Stomach (tissue), 8 donors: ENCODE measurements at regions not wholly inside any gene's neighbourhood (a gene's known extent, or its start where the extent isn't known, plus 50 kb on each side); places are given as distances from the start of the nearest gene placed in this dataset.

Source experiments
- DNase-seq, 2 donors: peaks; one replicate each; pipeline versions ENCODE4 v3.0.0 to v3.0.0-alpha.2; 2013 to 2019
- H3K27ac ChIP-seq, 5 donors: fragments of 200-600 bp in 4 of 5; sonication (generic) in 4 of 5; one replicate each; pipeline ENCODE4 v1.5.1; 2013 to 2019; ENCODE audit warnings: mild to moderate bottlenecking in 1 of 5, moderate library complexity in 1 of 5
- H3K27me3 ChIP-seq, 3 donors: fragments of 200-600 bp; sonication (generic); one replicate each; pipeline ENCODE4 v1.5.1; 2017 to 2019; ENCODE audit warnings: mixed run types in 1 of 3
- H3K36me3 ChIP-seq, 4 donors: fragments of 200-600 bp; sonication (generic); 1 replicate in 3 of 4; 2 replicates in 1 of 4; pipeline ENCODE4 v1.5.1; 2016 to 2019
- H3K4me1 ChIP-seq, 4 donors: fragments of 200-600 bp; sonication (generic); one replicate each; pipeline ENCODE4 v1.5.1; 2016 to 2019
- H3K4me3 ChIP-seq, 4 donors: fragments of 200-600 bp; sonication (generic) in 3 of 4; one replicate each; pipeline ENCODE4 v1.5.1; 2016 to 2019; ENCODE audit warnings: mild to moderate bottlenecking in 1 of 4
- H3K9me3 ChIP-seq, 4 donors: fragments of 200-600 bp; sonication (generic); one replicate each; pipeline ENCODE4 v1.5.1; 2016 to 2019
- EP300 ChIP-seq: sonication (generic); formaldehyde crosslinking; IDR thresholded peaks from one replicate; pipeline ENCODE4 v1.6.1; 2017; ENCODE audit warnings: antibody characterized with exemption
- POLR2A ChIP-seq, 4 donors: fragments of 450-650 bp; IDR thresholded peaks; one replicate each; pipeline ENCODE4 v1.6.1; 2016; ENCODE audit warnings: antibody characterized with exemption in 4 of 4, control low read depth in 2 of 4, mild to moderate bottlenecking in 1 of 4, moderate library complexity in 1 of 4
- POLR2AphosphoS5 ChIP-seq, 3 donors: sonication (generic); formaldehyde crosslinking; IDR thresholded peaks; one replicate each; pipeline ENCODE4 v1.6.1; 2016; ENCODE audit warnings: antibody characterized with exemption in 3 of 3
- WGBS, 5 donors: extraction: QIAGEN DNeasy Blood & Tissue Kit in 3 of 5; methylation state at CpG; one replicate each; pipeline versions ENCODE4 v1.1.5 to v1.1.7; 2013 to 2018; 5-methylcytosine and 5-hydroxymethylcytosine counted together
- intact Hi-C: fragments of 100-400 bp; cut with DNase I; formaldehyde crosslinking; loops from one replicate; pipeline ENCODE4 v1.15.1; 2023; ENCODE audit warnings: low total_unique reads
- TF ChIP-seq, protein P1 (sequence below), 7 experiments: fragments of 450-650 bp in 4 of 7; fragments of 200-600 bp in 3 of 7; sonication (generic) in 3 of 7; IDR thresholded peaks; one replicate each; pipeline ENCODE4 v1.5.1; 2016 to 2019; ENCODE audit warnings: antibody characterized with exemption in 7 of 7, control low read depth in 2 of 7, mild to moderate bottlenecking in 1 of 7
- donor health status: healthy with polysubstance abuse.
- donor health status: Bipolar disorder and iron deficiency.
- donor health status: healthy.

DNA sequence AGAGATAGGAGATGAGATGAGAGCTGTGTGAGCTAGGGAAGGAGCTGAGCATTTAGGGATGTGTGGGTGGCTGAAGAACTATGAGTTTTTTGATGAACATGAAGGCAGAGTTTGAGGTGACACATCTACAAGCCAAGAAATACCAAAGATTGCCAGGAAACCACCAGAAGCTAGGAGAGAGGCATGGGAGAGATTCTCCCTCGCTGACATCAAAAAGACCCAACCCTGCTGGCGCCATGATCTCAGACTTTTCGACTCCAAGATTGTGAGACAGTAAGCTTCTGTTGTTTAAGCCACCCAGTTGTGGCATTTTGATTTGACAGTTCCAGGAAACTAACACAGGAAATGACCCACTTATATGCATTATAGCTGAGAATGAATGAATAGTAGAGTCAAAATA is 790.9 kb downstream of the TFAP2A start:
- 76 to 82% (median 80%) methylated on average over 3 of the region's 3 CpGs for WGBS, 5 donors
- TF ChIP-seq POLR2A (IDR thresholded peaks at IDR 0.05) (no peak), POLR2AphosphoS5 (IDR thresholded peaks at IDR 0.05) (no peak), EP300 (no peak)
- TF ChIP-seq, protein P1, sequence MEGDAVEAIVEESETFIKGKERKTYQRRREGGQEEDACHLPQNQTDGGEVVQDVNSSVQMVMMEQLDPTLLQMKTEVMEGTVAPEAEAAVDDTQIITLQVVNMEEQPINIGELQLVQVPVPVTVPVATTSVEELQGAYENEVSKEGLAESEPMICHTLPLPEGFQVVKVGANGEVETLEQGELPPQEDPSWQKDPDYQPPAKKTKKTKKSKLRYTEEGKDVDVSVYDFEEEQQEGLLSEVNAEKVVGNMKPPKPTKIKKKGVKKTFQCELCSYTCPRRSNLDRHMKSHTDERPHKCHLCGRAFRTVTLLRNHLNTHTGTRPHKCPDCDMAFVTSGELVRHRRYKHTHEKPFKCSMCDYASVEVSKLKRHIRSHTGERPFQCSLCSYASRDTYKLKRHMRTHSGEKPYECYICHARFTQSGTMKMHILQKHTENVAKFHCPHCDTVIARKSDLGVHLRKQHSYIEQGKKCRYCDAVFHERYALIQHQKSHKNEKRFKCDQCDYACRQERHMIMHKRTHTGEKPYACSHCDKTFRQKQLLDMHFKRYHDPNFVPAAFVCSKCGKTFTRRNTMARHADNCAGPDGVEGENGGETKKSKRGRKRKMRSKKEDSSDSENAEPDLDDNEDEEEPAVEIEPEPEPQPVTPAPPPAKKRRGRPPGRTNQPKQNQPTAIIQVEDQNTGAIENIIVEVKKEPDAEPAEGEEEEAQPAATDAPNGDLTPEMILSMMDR (IDR thresholded peaks at IDR 0.05), result no peak
- no peaks in the 10 kb centered on the region for H3K36me3 ChIP-seq
- H3K27me3 ChIP-seq, result no peaks in the 10 kb centered on the region
- DNase-seq, result no peak
- peaks cover 0 to 14% (median 0%) of the 10 kb centered on the region in 4 donors for H3K9me3 ChIP-seq
- no peak overlapping the region for H3K4me3 ChIP-seq
- H3K4me1 ChIP-seq, result no peaks in the 10 kb centered on the region
- H3K27ac ChIP-seq, result no peak overlapping the region
- intact Hi-C loops, result no loop called here

DNA sequence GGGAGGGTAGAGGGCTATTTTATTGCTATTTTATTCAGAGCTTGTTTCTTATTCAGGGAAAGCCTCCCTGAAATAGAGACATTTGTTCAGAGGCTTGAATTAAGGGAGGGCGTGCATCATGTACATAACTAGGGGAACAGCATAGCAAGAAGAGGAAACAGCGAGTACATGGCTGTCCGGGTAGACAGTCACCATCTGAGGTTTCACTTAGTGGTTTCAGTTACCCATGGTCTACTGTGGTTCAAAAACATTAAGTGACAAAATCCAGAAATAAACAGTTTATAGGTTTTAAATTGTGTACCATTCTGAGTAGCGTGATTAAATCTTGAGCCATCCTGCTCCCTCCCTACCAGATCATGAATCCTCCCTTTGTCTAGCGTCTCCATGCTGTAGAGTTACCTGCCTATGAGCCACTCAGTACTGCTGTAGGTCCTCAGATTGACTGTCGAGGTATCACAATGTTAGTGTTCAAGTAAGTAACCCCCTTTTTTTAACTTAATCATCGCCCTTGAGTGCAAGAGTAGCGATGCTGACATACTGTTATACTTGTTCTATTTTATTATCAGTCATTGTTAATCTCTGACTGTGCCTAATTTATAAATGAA is 791.5 kb downstream of the TFAP2A start:
- Histone ChIP-seq H3K9me3 (peaks cover 0 to 14% (median 0%) of the 10 kb centered on the region in 4 donors), H3K36me3 (no peaks in the 10 kb centered on the region), H3K4me3 (no peak overlapping the region), H3K27me3 (no peaks in the 10 kb centered on the region), H3K27ac (no peak overlapping the region), H3K4me1 (no peaks in the 10 kb centered on the region)
- 82 to 91% (median 86%) methylated on average over 8 of the region's 8 CpGs for WGBS, 5 donors
- DNase-seq, result no peak
- intact Hi-C loops, result no loop called here
- TF ChIP-seq EP300 (no peak), POLR2A (IDR thresholded peaks at IDR 0.05) (no peak), POLR2AphosphoS5 (IDR thresholded peaks at IDR 0.05) (no peak)
- TF ChIP-seq, protein P1 (IDR thresholded peaks at IDR 0.05), result no peak

DNA sequence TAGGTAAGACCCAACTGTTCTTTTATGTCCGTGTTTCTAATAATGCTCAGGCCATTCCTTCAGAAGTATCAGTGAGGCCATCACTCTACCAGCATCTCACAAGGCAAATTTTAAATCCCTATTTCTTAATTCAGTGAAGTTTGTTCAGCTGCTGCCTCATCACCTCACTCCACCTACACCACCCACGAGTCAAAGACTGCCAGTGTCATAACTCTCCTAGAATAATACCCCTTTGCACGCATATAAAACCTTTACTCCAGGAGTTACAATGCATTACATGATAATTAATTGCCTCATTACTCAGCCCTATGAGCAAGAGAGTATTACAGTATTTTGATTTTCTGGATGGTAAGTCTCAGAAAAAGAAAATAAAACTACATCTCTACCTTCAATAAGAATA is 793.6 kb downstream of the TFAP2A start:
- TF ChIP-seq, protein P1 (IDR thresholded peaks at IDR 0.05), result no peak
- no peak for TF ChIP-seq POLR2AphosphoS5 (IDR thresholded peaks at IDR 0.05)
- no peak for DNase-seq
- WGBS, 5 donors, result 72 to 84% (median 76%) methylated on average over 3 of the region's 3 CpGs

DNA sequence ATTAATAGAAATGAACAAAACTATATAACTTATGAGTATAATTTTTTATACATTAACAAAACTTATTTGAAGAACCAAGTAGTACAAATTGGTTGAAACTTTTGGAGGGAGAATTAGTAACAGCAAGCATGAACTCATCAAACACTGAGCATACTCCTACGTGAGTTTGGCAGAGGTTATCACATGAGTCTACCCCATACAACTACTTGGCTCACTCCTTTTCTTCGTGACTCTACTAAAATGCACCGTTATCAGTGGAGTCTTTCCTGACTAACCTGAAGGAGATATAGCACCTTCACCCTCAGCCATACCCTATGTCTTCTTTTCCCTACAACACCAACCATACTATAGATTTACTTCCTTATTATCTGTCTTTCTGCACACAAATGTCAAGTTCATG is 794.2 kb downstream of the TFAP2A start:
- intact Hi-C loops, result no loop called here
- Histone ChIP-seq H3K4me1 (no peaks in the 10 kb centered on the region), H3K9me3 (peaks cover 0 to 7% (median 0%) of the 10 kb centered on the region in 4 donors), H3K27ac (no peak overlapping the region), H3K27me3 (no peaks in the 10 kb centered on the region), H3K4me3 (no peak overlapping the region), H3K36me3 (no peaks in the 10 kb centered on the region)
- DNase-seq, result no peak
- TF ChIP-seq, protein P1 (IDR thresholded peaks at IDR 0.05), result no peak
- no peak for TF ChIP-seq EP300
- TF ChIP-seq POLR2AphosphoS5 (IDR thresholded peaks at IDR 0.05), result no peak
- no peak for TF ChIP-seq POLR2A (IDR thresholded peaks at IDR 0.05)
- 66 to 74% (median 72%) methylated on average over 3 of the region's 3 CpGs for WGBS, 5 donors

More for the DNA sequence above, 793.6 kb downstream of the TFAP2A start:
- Histone ChIP-seq H3K4me3 (no peak overlapping the region), H3K27me3 (no peaks in the 10 kb centered on the region), H3K27ac (no peak overlapping the region), H3K9me3 (peaks cover 0 to 9% (median 0%) of the 10 kb centered on the region in 4 donors), H3K36me3 (no peaks in the 10 kb centered on the region), H3K4me1 (no peaks in the 10 kb centered on the region)
- intact Hi-C loops, result no loop called here
